ENCODE measurements at regions not wholly inside any gene's neighbourhood (a gene's known extent, or its start where the extent isn't known, plus 50 kb on each side); places are given as distances from the start of the nearest gene placed in this dataset.
"Not testable (repeated sequence)": the region's sequence is repeated elsewhere in the genome, so short reads cannot be mapped to it uniquely, and the experiment has no call there.

GRCh38 chr1:147348592-147348991 lies 106.1 kb downstream of the CHD1L start:
- DNase-seq, result not testable (repeated sequence)

- DNase-seq, result no peak
Measured at GRCh38 chr1:147349533-147349932, 107.0 kb downstream of the CHD1L start.

GRCh38 chr1:147351140-147351835 lies 108.8 kb downstream of the CHD1L start:
- DNase-seq, result no peak

GRCh38 chr1:147377263-147378246 lies 135.1 kb downstream of the CHD1L start:
- DNase-seq, result no peak

- DNase-seq, result no peak
Measured at GRCh38 chr1:147379889-147380288, 137.4 kb downstream of the CHD1L start.

GRCh38 chr1:147384804-147385203 lies 142.3 kb downstream of the CHD1L start:
- DNase-seq, result no peak

GRCh38 chr1:147388969-147389368 lies 146.5 kb downstream of the CHD1L start:
- no peak for DNase-seq

GRCh38 chr1:147389532-147390184 lies 147.2 kb downstream of the CHD1L start:
- peak in 4 of 58 donors; percentile 2 to 28 (median 7) for DNase-seq

GRCh38 chr1:147390185-147390542 lies 147.7 kb downstream of the CHD1L start:
- DNase-seq, result no peak

- no peak for DNase-seq
Measured at GRCh38 chr1:147391114-147391513, 148.6 kb downstream of the CHD1L start.

GRCh38 chr1:147402326-147403045 lies 138.8 kb upstream of the BCL9 start:
- DNase-seq, result not testable (repeated sequence)

- DNase-seq, result not testable (repeated sequence)
Measured at GRCh38 chr1:147404344-147404743, 137.0 kb upstream of the BCL9 start.

GRCh38 chr1:147409886-147410285 lies 131.4 kb upstream of the BCL9 start:
- no peak for DNase-seq

GRCh38 chr1:147413110-147413605 lies 128.1 kb upstream of the BCL9 start:
- DNase-seq, result no peak

- no peak for DNase-seq
Measured at GRCh38 chr1:147414505-147415163, 126.7 kb upstream of the BCL9 start.

- DNase-seq, result no peak
Measured at GRCh38 chr1:147417024-147417423, 124.3 kb upstream of the BCL9 start.

GRCh38 chr1:147423100-147423827 lies 118.0 kb upstream of the BCL9 start:
- not testable (repeated sequence) for DNase-seq

- no peak for DNase-seq
Measured at GRCh38 chr1:147434921-147435320, 106.4 kb upstream of the BCL9 start.

GRCh38 chr1:147444381-147444780 lies 96.9 kb upstream of the BCL9 start:
- no peak for DNase-seq

- no peak for DNase-seq
Measured at GRCh38 chr1:147451628-147452027, 89.7 kb upstream of the BCL9 start.

Measured in anterior cingulate cortex (tissue), 58 donors.